GM10248 (cell line): ENCODE measurements at regions not wholly inside any gene's neighbourhood (a gene's known extent, or its start where the extent isn't known, plus 50 kb on each side); places are given as distances from the start of the nearest gene placed in this dataset.

ENCODE experiments used
- CTCF ChIA-PET: fragments of 300-600 bp; sonication (Branson Sonifier 250); formaldehyde crosslinking; extraction: SDS; loops from one replicate; lab custom pipeline; 2021; ENCODE audit warnings: antibody characterized with exemption; lab: Yijun Ruan, JAX
- POLR2A ChIA-PET: fragments of 350-650 bp; sonication (Branson Sonifier 250); formaldehyde crosslinking; extraction: SDS; loops from one replicate; lab custom pipeline; 2020; ENCODE audit warnings: antibody characterized with exemption; lab: Yijun Ruan, JAX
- DNase-seq: peaks from one replicate; pipeline ENCODE4 v3.0.0; 2012; ENCODE audit errors: extremely low spot score
- TF ChIP-seq, protein P1 (sequence below): IDR thresholded peaks from 2 replicates; pipeline ENCODE4 v1.5.1; 2012; ENCODE audit warnings: mild to moderate bottlenecking, low read depth; ENCODE audit errors: extremely low read depth, missing control alignments, control extremely low read depth

DNA sequence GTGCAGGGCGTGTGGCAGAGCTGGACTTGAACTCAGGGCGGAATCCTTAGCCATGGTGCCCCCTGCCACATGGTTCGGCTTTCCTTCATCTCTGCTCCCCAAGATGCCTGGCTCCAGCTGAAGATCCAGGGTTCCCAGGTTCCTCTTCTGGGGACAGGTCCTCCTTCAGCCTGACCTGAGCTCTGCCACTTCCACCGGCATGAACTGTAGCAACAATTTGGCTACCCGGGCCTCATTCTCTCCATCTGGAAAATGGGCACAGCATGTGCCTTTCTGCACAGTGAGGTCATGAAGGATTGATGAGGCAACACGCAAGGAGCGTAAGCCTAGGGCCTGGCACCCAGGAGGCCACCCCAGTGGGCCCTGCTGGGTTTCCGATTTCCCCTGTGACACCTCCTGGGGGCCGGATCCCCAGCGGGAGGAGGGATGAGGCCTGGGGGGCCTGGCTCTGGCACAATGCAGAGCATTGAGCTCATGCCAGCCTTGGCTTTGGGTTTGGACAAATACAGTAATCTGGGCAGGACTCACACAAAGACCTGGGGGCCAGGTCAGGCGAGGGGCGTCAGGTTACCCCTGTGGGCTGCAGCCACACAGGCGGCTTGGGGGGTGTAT, 74.0 kb downstream of the CEBPB start:
- CTCF ChIA-PET = interaction anchor here (0.8 to 1.1 kb wide), 2 partner anchors 23 to 35 kb away, joined by 3 read pairs; no protein-coding TSS in a partner anchor
- POLR2A ChIA-PET = no interaction called here
- no peak for DNase-seq
- TF ChIP-seq, protein P1, sequence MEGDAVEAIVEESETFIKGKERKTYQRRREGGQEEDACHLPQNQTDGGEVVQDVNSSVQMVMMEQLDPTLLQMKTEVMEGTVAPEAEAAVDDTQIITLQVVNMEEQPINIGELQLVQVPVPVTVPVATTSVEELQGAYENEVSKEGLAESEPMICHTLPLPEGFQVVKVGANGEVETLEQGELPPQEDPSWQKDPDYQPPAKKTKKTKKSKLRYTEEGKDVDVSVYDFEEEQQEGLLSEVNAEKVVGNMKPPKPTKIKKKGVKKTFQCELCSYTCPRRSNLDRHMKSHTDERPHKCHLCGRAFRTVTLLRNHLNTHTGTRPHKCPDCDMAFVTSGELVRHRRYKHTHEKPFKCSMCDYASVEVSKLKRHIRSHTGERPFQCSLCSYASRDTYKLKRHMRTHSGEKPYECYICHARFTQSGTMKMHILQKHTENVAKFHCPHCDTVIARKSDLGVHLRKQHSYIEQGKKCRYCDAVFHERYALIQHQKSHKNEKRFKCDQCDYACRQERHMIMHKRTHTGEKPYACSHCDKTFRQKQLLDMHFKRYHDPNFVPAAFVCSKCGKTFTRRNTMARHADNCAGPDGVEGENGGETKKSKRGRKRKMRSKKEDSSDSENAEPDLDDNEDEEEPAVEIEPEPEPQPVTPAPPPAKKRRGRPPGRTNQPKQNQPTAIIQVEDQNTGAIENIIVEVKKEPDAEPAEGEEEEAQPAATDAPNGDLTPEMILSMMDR = no peak

DNA sequence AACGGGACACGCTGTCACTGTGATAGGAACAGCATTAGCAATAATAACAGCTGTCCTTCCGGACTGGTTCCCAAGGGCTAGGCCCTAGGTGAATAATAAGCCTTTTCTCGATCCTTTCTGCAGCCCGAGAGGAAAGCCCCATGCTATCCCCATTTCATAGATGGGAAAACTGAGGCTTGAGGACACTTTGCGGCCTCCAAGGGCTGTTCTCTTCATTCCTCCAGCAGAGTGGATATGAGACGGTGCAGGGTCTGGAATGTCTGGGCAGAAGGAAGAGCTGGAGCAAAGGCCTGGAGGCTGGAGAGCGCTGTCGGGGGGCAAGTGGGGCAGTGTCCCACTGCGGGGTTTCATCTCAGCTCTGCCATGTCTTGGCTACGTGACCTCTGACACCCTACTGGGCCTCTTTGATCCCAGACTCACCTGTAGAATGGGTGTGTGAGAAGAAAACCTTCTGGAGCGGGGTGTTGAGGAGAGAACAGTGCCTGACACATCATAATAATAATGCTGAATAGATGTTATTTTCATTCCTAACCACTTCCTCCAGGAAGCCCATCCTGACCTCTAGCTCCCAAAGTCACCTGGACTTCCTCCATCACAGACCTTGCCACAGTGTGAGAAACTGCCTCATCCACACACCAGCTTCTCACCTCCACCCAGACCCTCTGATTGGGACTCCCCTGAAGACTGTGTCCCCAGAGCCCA, 74.8 kb downstream of the CEBPB start:
- CTCF ChIA-PET = interaction anchor here (1.1 kb wide), 1 partner anchor 35 kb away, joined by 3 read pairs; no protein-coding TSS in a partner anchor
- TF ChIP-seq, protein P1 = peak; percentile 4
- no peak for DNase-seq
- POLR2A ChIA-PET = no interaction called here

DNA sequence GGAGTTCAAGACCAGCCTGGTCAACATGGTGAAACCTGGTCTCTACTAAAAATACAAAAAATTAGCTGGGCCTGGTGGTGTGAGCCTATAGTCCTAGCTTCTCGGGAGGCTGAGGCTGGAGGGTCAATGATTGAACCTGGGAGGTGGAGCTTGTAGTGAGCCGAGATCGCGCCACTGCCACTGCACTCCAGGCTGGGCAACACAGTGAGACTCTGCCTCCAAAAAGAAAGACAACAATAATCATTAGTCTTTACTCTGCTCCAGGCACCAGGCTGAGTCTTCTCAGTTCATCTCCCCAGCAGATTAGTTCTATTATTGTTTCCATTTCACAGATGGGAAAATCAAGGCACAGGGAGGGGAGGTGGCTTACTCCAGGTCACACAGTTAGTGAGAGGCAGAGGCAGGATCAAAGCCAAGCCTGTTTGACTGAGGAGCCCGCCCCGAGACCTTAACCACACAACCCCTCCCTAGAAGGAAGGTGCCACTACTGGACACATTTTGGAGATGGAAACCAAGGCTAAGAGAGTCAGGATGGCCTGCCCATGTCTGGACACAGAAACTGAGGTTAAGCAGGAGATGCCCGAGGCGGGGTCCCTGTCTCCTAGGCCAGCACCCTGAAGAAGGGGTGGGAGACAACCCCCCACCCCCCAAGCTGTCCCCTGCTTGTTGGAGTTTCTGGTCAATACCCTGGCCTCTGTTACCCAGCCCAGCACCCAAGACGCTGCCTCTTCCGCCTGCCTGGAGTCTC, 75.8 kb downstream of the CEBPB start:
- TF ChIP-seq, protein P1 = no peak
- POLR2A ChIA-PET = no interaction called here
- CTCF ChIA-PET = interaction anchor here (0.8 to 1.3 kb wide), 2 partner anchors 11 to 19 kb away, joined by 3 read pairs; no protein-coding TSS in a partner anchor
- no peak for DNase-seq

DNA sequence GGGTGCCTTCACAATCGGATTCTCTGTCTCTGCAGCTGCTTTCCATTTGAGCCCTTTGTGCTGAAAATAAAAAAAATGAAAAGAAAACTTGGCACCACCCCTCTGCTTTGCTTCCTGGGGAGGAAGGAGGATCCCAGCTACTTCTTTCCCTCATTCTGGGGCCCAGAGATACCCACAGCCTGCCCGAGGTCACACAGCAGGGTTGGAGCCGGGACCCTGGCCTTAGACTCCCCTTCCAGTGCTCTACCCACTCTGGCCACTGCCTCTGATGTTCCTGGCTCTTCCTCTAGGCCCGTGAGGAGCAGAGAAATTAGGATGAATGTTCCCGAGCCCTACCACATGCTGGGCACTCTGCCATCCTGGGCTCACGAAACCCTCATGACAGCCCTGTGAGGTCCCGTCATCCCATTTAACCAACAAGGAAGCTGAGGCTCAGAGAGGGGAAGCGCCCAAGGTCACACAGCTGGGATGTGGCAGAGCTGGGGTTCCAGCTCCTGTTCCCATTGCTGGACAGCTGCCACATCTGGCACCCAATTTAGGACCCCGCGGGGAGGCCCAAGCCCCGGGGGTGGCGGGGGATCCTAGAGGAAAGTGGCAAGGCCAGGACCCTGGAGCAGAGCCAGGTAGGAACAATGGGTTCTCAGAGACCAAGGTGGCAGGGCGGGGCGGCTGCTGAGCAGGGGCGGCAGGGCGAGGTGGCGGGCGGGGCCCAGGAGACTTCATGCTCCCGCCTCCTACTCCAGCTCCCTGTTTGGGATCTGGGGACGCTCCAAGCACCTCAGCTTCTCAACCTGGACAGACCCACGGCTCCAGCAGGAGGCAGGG, 76.6 kb downstream of the CEBPB start:
- ChIA-PET POLR2A (no interaction called here), CTCF (interaction anchor here (0.8 to 1.3 kb wide), 2 partner anchors 12 to 18 kb away, joined by 3 read pairs; no protein-coding TSS in a partner anchor)
- TF ChIP-seq, protein P1 = no peak
- no peak for DNase-seq

DNA sequence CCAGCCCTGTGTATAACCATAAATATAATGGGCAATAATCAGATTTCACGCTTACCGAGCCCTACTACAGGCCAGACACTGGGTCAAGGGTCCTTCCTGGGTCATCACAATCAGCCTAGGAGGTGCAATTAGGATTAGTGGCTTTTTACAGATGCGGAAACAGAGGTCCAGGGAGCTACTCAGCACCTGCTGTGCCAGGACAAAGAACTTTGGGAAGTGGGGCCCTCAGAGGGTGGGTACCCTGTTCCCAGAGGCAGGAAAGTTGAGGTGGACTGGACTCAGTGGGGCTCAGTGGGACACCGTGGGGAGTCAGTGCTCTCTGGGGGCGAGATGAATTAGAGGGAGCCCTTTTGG, 77.2 kb downstream of the CEBPB start:
- TF ChIP-seq, protein P1 = no peak
- no peak for DNase-seq
- CTCF ChIA-PET = no interaction called here
- POLR2A ChIA-PET = no interaction called here
